Common myeloid progenitor, CD34-positive (primary cell): ENCODE measurements at regions not wholly inside any gene's neighbourhood (a gene's known extent, or its start where the extent isn't known, plus 50 kb on each side); places are given as distances from the start of the nearest gene placed in this dataset.
A peak's percentile ranks its signal among the peaks of the same experiment; 100 is the strongest.
"Not testable (repeated sequence)": the region's sequence is repeated elsewhere in the genome, so short reads cannot be mapped to it uniquely, and the experiment has no call there.

Source experiments
- CTCF ChIA-PET: fragments of 350-600 bp; sonication (Branson Sonifier 250); formaldehyde crosslinking; loops from one replicate; lab custom pipeline; 2021; ENCODE audit warnings: antibody characterized with exemption; lab: Charles Lee
- POLR2A ChIA-PET: fragments of 350-600 bp; sonication (Branson Sonifier 250); formaldehyde crosslinking; loops from one replicate; lab custom pipeline; 2021; ENCODE audit warnings: antibody characterized with exemption; lab: Charles Lee
- DNase-seq, 3 donors: peaks; one replicate each; pipeline versions ENCODE4 v3.0.0 to v3.0.0-alpha.2; 2013
- H3K27ac ChIP-seq, 2 experiments: 1 replicate in 1 of 2; 2 replicates in 1 of 2; pipeline ENCODE4 v1.7.0; 2013; ENCODE audit warnings: inconsistent platforms in 2 of 2, low read length in 2 of 2, mild to moderate bottlenecking in 2 of 2, low read depth in 1 of 2, moderate library complexity in 1 of 2; ENCODE audit not compliant: severe bottlenecking in 2 of 2, insufficient read depth in 1 of 2, poor library complexity in 1 of 2
- H3K27me3 ChIP-seq, 5 experiments: replicated peaks in 2 of 5; 1 replicate in 3 of 5; 2 replicates in 2 of 5; pipeline versions ENCODE4 v1.6.1 to v1.7.0; 2013; ENCODE audit warnings: low read length in 4 of 5, mild to moderate bottlenecking in 2 of 5, moderate library complexity in 2 of 5, inconsistent platforms in 1 of 5; ENCODE audit not compliant: insufficient read depth in 5 of 5, control insufficient read depth in 4 of 5
- H3K36me3 ChIP-seq, 4 experiments: 1 replicate in 2 of 4; 2 replicates in 2 of 4; pipeline versions ENCODE4 v1.6.1 to v1.7.0; 2013; ENCODE audit warnings: low read length in 3 of 4, control low read depth in 1 of 4, mild to moderate bottlenecking in 1 of 4; ENCODE audit not compliant: control insufficient read depth in 4 of 4, insufficient read depth in 4 of 4
- H3K4me1 ChIP-seq, 4 experiments: 1 replicate in 3 of 4; 2 replicates in 1 of 4; pipeline versions ENCODE4 v1.6.1 to v1.7.1; 2013; ENCODE audit warnings: low read length in 3 of 4, mild to moderate bottlenecking in 3 of 4, control low read depth in 1 of 4, inconsistent platforms in 1 of 4, moderate library complexity in 1 of 4; ENCODE audit not compliant: control insufficient read depth in 4 of 4, insufficient read depth in 4 of 4; ENCODE audit errors: control extremely low read depth in 1 of 4
- H3K4me3 ChIP-seq, 7 experiments: 1 replicate in 4 of 7; 2 replicates in 3 of 7; pipeline versions ENCODE4 v1.5.1 to v1.7.0; 2013; ENCODE audit warnings: mild to moderate bottlenecking in 7 of 7, low read length in 6 of 7, moderate library complexity in 6 of 7, inconsistent platforms in 2 of 7, low read depth in 2 of 7, control low read depth in 1 of 7; ENCODE audit not compliant: insufficient read depth in 4 of 7, control insufficient read depth in 1 of 7; ENCODE audit errors: extremely low read depth in 1 of 7
- H3K9me3 ChIP-seq, 5 experiments: 1 replicate in 4 of 5; 2 replicates in 1 of 5; pipeline versions ENCODE4 v1.6.1 to v1.7.1; 2013; ENCODE audit warnings: low read length in 4 of 5, mild to moderate bottlenecking in 2 of 5, inconsistent platforms in 1 of 5, low read depth in 1 of 5, moderate library complexity in 1 of 5; ENCODE audit not compliant: control insufficient read depth in 4 of 5, insufficient read depth in 2 of 5; ENCODE audit errors: control extremely low read depth in 1 of 5
- WGBS: methylation state at CpG from one replicate; pipeline ENCODE4 v1.1.5; 2013; ENCODE audit not compliant: insufficient coverage; 5-methylcytosine and 5-hydroxymethylcytosine counted together

DNA sequence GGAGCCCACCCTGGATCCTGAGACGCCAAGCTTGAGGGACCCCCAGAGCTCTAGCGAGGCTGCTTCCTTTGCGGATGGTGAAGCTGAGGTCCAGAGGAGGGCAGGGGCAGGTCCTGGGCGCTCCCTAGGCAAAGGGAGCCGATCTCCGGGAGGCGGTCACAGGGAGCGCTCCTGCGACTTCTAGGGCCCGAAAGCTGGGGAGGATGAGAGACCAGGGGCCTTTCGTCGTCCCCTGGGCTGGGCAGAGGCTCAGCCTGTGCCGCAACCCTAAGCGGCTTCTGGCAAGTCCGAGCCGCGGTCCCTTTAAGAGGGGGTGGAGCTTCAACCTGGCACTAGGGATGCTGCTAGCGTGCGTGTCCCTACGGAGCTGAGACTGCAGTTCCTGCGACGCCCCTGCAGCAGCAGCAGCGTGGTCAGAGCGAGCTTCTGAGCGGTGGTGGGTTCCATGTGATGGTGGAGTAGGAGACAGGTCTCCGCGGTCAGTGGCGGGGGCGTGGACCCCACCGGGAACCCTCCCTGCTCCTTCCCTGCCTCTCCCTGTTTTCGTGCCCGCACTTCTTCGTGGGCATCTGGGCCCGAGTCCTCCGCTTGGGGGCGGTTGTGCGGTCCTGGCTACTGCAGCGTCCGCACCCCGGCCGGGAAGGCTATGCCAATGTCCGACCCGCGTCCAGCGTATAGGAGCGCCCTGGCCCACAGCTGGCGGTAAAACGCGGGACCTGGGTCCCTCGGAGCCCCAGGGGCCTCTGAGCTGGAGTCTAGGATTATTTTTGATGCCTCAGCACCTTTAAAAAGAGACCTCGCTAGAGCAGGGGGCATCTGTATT lies 154.6 kb downstream of the CCDC74A start:
- Histone ChIP-seq H3K27ac (peak overlapping the region in 1 of 2 experiments; percentile 71), H3K4me3 (peak overlapping the region; percentile 16 to 80 (median 75)), H3K36me3 (no peaks in the 10 kb centered on the region), H3K4me1 (peaks cover 0 to 15% (median 8%) of the 10 kb centered on the region in 4 experiments), H3K27me3 (peaks cover 0 to 6% (median 2%) of the 10 kb centered on the region in 5 experiments), H3K9me3 (no peaks in the 10 kb centered on the region)
- peak; percentile 51 to 86 (median 76) for DNase-seq
- ChIA-PET POLR2A (no interaction called here), CTCF (interaction anchor here (1.4 to 2.3 kb wide), 2 partner anchors 10 to 529 kb away, joined by 3 to 13 read pairs; no protein-coding TSS in a partner anchor)
- WGBS = under 1% methylated on average over 44 of the region's 51 CpGs

DNA sequence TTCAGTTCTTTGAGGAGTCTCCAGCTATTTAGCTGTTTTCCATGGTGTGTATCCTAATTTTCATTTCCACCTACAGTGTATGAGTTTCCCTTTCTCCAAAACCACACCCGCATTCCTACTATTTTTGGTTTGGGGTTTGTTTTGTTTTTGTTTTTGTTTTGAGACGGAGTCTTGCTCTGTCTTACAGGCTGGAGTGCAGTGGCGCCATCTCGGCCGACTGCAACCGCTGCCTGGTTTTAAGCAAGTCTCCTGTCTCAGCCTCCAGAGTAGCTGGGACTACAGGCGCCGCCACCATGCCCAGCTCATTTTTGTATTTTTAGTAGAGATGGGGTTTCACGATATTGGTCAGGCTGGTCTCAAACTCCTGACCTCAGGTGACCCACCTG lies 155.2 kb downstream of the CCDC74A start:
- H3K27me3 ChIP-seq, H3K36me3 ChIP-seq, H3K27ac ChIP-seq, POLR2A ChIA-PET, H3K9me3 ChIP-seq: not testable (repeated sequence)
- WGBS = 0% methylated on average over 5 of the region's 9 CpGs
- CTCF ChIA-PET = interaction anchor here (2.3 kb wide), 1 partner anchor 10 kb away, joined by 13 read pairs; no protein-coding TSS in a partner anchor
- DNase-seq = peak; percentile 36 to 67 (median 54)
- peaks cover 0 to 15% (median 8%) of the 10 kb centered on the region in 4 experiments for H3K4me1 ChIP-seq
- peak overlapping the region; percentile 16 to 80 (median 75) for H3K4me3 ChIP-seq

DNA sequence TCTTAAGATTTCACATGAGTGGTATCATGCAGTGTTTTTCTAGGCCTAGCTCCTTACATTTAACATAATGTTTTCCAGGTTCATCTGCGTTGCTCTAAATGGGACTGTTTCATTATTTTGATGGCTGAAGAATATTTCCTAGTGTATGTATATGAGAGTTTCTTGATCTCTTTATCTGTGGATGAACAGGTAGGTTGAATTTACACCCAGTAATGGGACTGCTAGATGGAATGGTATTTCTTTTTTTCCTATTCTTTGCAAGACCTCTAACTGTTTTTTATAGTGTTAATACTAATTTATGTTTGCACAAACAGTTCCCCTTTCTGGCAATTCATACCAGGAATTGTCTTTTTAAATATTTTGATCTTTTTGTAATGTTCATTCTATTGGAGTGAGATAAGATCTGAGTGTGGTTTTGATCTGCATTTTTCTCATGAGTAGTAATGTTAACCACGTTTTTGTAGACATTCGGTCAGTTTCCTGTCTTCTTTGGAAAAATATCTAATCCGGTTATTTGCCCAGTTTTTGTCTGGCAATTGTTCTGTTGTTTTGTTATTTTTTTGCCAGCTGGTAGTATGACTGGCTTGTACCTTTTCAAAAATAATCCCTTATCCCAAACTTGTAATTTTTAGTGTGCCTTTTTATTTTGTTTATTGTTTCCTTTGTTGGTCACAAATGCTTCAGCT lies 157.1 kb downstream of the CCDC74A start:
- H3K4me3 ChIP-seq, H3K36me3 ChIP-seq, H3K9me3 ChIP-seq, CTCF ChIA-PET, POLR2A ChIA-PET, H3K27me3 ChIP-seq, H3K27ac ChIP-seq: not testable (repeated sequence)
- peaks cover 0 to 15% (median 8%) of the 10 kb centered on the region in 4 experiments for H3K4me1 ChIP-seq
- DNase-seq = peak in 1 of 3 donors; percentile 11
- no CpG with 5 or more reads among the region's 4 CpGs for WGBS

DNA sequence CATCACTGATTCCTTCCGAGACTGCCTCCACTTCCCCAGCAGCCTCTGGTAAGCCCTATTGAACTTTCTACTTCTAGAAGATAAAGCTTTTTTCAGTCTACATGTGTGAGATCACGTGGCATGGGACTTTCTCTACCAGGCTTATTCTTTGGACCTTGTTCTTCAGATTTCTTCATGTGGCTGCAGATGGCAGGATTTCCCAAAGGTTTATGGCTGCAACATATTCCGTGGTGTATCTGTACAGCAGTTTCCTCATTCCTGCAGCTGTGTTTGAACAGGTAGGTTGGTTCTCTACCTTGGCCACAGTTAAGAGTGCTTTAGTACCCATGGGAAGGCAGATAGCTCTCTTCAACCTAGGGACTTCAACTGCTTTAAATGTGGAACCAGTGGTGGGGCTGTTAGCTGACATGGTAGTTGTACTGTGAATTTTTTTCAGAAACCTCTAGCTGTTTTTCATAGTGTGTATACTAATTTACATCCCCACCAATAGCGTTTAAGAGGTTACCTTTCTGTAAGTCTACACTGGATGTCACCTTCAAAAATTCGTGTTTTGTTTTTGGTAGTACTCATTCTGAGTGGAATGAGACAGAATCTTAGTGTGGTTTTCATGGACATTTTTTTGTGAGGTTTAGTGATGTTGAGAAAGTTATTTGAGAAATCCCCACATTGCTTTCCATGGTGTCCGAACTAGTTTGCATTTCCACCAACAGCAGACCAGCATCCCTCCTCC lies 158.6 kb downstream of the CCDC74A start:
- H3K27me3 ChIP-seq, H3K4me3 ChIP-seq, DNase-seq, H3K27ac ChIP-seq, POLR2A ChIA-PET, H3K36me3 ChIP-seq, H3K9me3 ChIP-seq, CTCF ChIA-PET: not testable (repeated sequence)
- peaks cover 0 to 15% (median 8%) of the 10 kb centered on the region in 4 experiments for H3K4me1 ChIP-seq
- 94% methylated on average over 3 of the region's 6 CpGs for WGBS

DNA sequence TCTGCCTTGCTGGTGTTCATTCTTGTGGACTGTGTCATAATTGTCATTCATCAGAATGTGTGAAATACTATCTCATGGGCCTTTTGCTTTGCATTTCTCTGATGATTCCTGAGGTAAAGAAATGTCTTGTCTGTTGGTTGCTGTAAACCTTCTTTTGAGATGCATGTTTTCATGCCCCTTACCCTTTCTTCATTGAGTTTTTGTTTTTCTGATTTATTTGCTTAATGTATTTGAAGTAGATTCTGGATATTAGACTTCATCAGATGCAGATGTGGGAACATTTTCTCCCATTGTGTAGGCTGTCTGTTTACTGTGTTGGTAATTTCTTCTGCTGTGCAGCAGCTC lies 159.2 kb downstream of the CCDC74A start:
- peaks cover 0 to 11% (median 7%) of the 10 kb centered on the region in 4 experiments for H3K4me1 ChIP-seq
- H3K4me3 ChIP-seq, H3K27ac ChIP-seq, DNase-seq, POLR2A ChIA-PET, CTCF ChIA-PET, H3K27me3 ChIP-seq, H3K36me3 ChIP-seq, H3K9me3 ChIP-seq: not testable (repeated sequence)

DNA sequence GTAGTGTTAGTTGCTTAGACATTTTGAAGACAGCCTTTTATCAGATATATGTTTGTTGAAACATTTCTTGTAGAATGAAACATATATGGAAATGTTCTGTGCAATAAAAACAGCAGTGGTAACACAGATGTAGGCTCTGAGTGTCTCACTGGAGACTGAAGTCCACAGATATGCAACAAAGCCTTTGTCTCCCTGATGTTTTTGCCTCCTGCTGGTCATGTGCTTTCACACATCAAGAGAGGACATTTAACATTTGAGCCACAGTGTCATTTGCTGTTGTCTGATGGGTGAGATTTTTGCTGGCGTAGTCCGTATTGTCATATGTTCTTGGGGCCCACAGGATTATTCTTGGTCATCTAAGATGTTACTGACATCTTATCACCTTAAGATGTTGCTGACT lies 161.4 kb downstream of the CCDC74A start:
- H3K27ac ChIP-seq, DNase-seq, CTCF ChIA-PET, H3K36me3 ChIP-seq, H3K9me3 ChIP-seq, H3K4me3 ChIP-seq, H3K27me3 ChIP-seq, H3K4me1 ChIP-seq, POLR2A ChIA-PET: not testable (repeated sequence)
- no CpG with 5 or more reads among the region's 2 CpGs for WGBS
